ENCODE measurements at regions not wholly inside any gene's neighbourhood (a gene's known extent, or its start where the extent isn't known, plus 50 kb on each side); places are given as distances from the start of the nearest gene placed in this dataset.

GRCh38 chr2:15745350-15745749, 153.7 kb downstream of the DDX1 start:
- TF ChIP-seq, protein P1, sequence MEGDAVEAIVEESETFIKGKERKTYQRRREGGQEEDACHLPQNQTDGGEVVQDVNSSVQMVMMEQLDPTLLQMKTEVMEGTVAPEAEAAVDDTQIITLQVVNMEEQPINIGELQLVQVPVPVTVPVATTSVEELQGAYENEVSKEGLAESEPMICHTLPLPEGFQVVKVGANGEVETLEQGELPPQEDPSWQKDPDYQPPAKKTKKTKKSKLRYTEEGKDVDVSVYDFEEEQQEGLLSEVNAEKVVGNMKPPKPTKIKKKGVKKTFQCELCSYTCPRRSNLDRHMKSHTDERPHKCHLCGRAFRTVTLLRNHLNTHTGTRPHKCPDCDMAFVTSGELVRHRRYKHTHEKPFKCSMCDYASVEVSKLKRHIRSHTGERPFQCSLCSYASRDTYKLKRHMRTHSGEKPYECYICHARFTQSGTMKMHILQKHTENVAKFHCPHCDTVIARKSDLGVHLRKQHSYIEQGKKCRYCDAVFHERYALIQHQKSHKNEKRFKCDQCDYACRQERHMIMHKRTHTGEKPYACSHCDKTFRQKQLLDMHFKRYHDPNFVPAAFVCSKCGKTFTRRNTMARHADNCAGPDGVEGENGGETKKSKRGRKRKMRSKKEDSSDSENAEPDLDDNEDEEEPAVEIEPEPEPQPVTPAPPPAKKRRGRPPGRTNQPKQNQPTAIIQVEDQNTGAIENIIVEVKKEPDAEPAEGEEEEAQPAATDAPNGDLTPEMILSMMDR (IDR thresholded peaks at IDR 0.05; ENCODE audit: control insufficient read depth, extremely low read depth, insufficient read depth) = no peak
- no peak for DNase-seq (ENCODE audit: low read depth)
- H3K4me3 ChIP-seq (ENCODE audit: low read depth, low read length) = no peak overlapping the region

DNA sequence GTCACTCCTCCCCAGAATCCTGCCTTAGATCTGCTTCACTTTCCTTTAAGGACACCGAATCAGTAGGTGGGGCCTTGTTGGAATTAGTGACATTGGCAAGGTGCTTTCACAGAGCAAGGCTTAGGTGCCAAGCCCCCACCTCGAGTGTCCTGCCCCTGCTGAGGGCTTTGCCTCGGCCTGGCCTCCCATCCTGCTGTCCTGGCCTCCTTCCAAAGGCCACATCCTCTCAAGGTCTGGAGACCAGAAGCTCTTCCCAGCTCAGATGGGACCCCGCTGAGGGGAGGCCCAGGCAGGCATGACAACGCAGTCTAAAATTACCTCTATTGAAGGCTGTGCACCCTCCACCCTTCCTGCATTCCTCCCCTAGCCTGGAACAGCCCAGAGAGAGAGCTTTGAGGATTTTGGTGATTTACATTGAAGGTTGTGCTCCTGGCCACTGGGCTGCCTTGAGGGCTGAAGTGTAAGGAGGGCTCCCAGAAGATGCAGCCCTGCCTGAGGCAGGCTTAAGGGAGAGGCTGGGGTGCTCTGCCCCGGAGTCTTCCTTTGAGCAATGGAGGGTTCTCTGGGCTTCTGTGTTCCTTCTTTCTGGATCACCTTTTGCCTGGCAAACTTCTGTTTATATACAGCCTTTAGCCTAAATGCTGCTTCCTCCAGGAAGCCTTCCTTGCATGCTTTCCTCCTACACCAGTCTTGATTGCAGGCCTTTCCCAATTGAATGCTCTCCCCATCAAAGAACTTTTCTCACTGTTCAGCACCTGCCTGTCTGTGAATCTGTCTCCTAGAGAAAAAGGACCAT, 154.4 kb downstream of the DDX1 start:
- DNase-seq (ENCODE audit: low read depth) = no peak
- TF ChIP-seq, protein P1 (IDR thresholded peaks at IDR 0.05; ENCODE audit: control insufficient read depth, extremely low read depth, insufficient read depth) = no peak
- no peak overlapping the region for H3K4me3 ChIP-seq (ENCODE audit: low read depth, low read length)

- no peak overlapping the region for H3K4me3 ChIP-seq (ENCODE audit: low read depth, low read length)
- no peak for DNase-seq (ENCODE audit: low read depth)
- TF ChIP-seq, protein P1 (IDR thresholded peaks at IDR 0.05; ENCODE audit: control insufficient read depth, extremely low read depth, insufficient read depth) = no peak
These were observed 155.3 kb downstream of the DDX1 start for GRCh38 chr2:15746703-15747550.

DNA sequence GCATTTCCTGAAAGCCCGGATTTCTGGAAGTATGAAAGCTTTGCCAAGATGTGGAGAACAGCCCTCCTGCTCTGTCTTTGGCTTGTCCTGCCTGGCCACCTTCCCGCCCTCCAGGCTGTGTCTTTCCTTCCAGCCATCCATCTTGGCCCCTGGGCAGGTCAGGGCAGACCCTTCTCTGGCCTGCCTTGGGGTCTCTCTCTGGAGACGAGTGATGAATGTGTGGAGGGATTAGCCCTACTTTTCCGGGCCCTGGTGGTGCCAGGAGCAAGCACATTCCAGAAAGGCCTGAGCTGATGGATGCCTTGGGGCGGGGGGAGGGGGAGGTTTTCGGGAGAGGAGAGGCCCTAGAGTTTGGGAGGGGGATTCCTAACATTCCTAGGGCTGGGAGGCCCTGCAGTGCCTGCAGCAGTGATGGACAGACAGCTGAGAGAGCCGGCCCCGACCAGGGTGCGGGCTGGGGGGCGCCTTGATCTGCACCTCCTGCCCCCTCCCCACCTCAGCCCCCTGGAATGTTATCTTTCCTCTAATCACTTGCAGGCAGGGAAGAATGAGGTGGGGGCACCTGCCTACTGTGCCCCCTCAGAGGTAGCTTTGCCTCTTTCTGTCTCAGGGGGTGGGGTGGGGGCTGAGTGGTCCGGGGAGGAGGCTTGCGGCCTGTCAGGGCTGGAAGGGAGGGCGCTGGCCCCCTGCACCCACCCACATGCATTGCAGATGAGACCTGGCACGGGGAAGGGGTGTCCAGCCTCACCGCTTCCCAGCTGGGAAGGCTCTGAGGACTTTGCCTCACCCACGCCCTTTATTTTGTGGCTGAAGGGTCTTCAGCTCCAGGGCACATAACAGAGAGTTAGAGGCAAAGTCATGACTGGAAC, 156.2 kb downstream of the DDX1 start:
- H3K4me3 ChIP-seq (ENCODE audit: low read depth, low read length) = no peak overlapping the region
- TF ChIP-seq, protein P1 (IDR thresholded peaks at IDR 0.05; ENCODE audit: control insufficient read depth, extremely low read depth, insufficient read depth) = no peak
- no peak for DNase-seq (ENCODE audit: low read depth)

DNA sequence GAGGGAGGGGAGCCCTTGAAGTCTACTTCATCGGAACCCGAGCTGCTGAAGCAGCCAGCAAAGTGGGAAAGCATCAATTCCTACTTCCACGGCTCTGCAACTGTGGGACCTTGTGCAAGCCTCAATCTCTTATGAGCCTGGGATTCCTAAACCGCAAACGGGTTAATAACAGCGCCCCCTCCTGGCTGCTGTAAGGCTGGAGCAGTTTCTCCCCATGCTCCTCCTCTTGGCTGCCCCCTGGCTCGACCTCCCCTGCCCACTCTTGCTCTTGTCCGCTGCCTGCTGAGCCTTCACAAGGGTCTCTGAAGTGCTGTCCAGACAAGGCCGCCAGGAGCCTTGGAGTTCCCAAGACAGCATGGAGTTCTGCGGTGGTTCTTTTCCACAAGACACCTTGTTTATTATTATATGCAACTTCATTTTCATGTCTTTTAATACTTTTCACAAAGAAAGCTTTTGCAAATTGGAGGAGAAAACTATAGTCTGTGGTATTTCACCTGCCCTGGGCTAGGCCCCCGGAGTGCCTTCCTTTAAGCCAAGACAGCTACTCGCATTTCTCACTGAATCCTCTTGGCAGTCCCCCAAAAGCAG, 157.2 kb downstream of the DDX1 start:
- TF ChIP-seq, protein P1 (IDR thresholded peaks at IDR 0.05; ENCODE audit: control insufficient read depth, extremely low read depth, insufficient read depth) = no peak
- no peak overlapping the region for H3K4me3 ChIP-seq (ENCODE audit: low read depth, low read length)
- DNase-seq (ENCODE audit: low read depth) = no peak

Data from LNCaP clone FGC (cell line).